SU-DHL-6 (cell line): ENCODE measurements at regions not wholly inside any gene's neighbourhood (a gene's known extent, or its start where the extent isn't known, plus 50 kb on each side); places are given as distances from the start of the nearest gene placed in this dataset.
"Not testable (repeated sequence)": the region's sequence is repeated elsewhere in the genome, so short reads cannot be mapped to it uniquely, and the experiment has no call there.

Experiments
- H2AFZ ChIP-seq: fragments of 200-600 bp; sonication (generic); 2 replicates; pipeline ENCODE4 v1.6.1; 2014; ENCODE audit warnings: low read depth, mild to moderate bottlenecking, moderate library complexity, mixed read lengths, antibody characterized with exemption, low read length; ENCODE audit not compliant: severe bottlenecking
- H3F3A ChIP-seq: fragments of 200-600 bp; shearing (Covaris generic); 2 replicates; pipeline ENCODE4 v1.6.0; 2016; ENCODE audit warnings: antibody characterized with exemption, mild to moderate bottlenecking; ENCODE audit not compliant: insufficient read depth
- H3K27ac ChIP-seq: fragments of 200-600 bp; sonication (generic); 2 replicates; pipeline ENCODE4 v1.5.1; 2016; ENCODE audit warnings: low read depth, mild to moderate bottlenecking, low read length, moderate library complexity, mixed read lengths
- H3K27me3 ChIP-seq: fragments of 200-600 bp; sonication (generic), shearing (Covaris generic); 2 replicates; pipeline ENCODE4 v1.6.0; 2014; ENCODE audit warnings: mild to moderate bottlenecking, low read length
- H3K36me3 ChIP-seq: fragments of 200-600 bp; sonication (generic); 2 replicates; pipeline ENCODE4 v1.6.1; 2014; ENCODE audit warnings: mild to moderate bottlenecking, low read length, mixed read lengths
- H3K4me2 ChIP-seq: fragments of 300-600, 200-600 bp; shearing (Covaris generic), sonication (generic); 2 replicates; pipeline ENCODE4 v1.6.0; 2014; ENCODE audit warnings: low read length, low read depth, mild to moderate bottlenecking; ENCODE audit not compliant: poor library complexity, severe bottlenecking
- H3K4me3 ChIP-seq: fragments of 200-600 bp; sonication (generic); 2 replicates; pipeline ENCODE4 v1.5.1; 2014; ENCODE audit warnings: antibody characterized with exemption, low read length, mild to moderate bottlenecking, mixed read lengths; ENCODE audit not compliant: insufficient read depth, poor library complexity, severe bottlenecking
- H3K79me2 ChIP-seq: fragments of 200-600 bp; sonication (generic); 2 replicates; pipeline ENCODE4 v1.6.1; 2014; ENCODE audit warnings: mild to moderate bottlenecking, low read length, moderate library complexity; ENCODE audit not compliant: insufficient read depth
- H3K9ac ChIP-seq: fragments of 200-600 bp; sonication (generic); 2 replicates; pipeline ENCODE4 v1.7.0; 2014; ENCODE audit warnings: mild to moderate bottlenecking, low read length
- H3K9me2 ChIP-seq: fragments of 200-600 bp; sonication (generic); replicated peaks from 2 replicates; pipeline ENCODE4 v1.6.1; 2014; ENCODE audit warnings: low read length; ENCODE audit not compliant: insufficient read depth
- H3K9me3 ChIP-seq: fragments of 200-600 bp; sonication (generic); 2 replicates; pipeline ENCODE4 v1.6.1; 2014; ENCODE audit warnings: low read length, mixed read lengths; ENCODE audit not compliant: insufficient read depth
- H4K20me1 ChIP-seq: fragments of 200-600 bp; sonication (generic); 2 replicates; pipeline ENCODE4 v1.6.1; 2014; ENCODE audit warnings: low read depth, mild to moderate bottlenecking, antibody characterized with exemption, low read length, moderate library complexity, mixed read lengths
- EZH2phosphoT487 ChIP-seq: fragments of 200-600 bp; sonication (generic), shearing (Covaris generic); conservative IDR thresholded peaks from 2 replicates; pipeline ENCODE4 v1.6.1; 2018; ENCODE audit warnings: mild to moderate bottlenecking, antibody characterized with exemption, low read length, moderate library complexity, mixed read lengths
- TF ChIP-seq, protein P1 (sequence below): fragments of 200-600 bp; sonication (generic); IDR thresholded peaks from one replicate; pipeline ENCODE4 v1.5.1; 2017; ENCODE audit warnings: antibody characterized with exemption, mild to moderate bottlenecking, low read length, moderate library complexity; ENCODE audit not compliant: insufficient read depth, poor library complexity, severe bottlenecking

DNA sequence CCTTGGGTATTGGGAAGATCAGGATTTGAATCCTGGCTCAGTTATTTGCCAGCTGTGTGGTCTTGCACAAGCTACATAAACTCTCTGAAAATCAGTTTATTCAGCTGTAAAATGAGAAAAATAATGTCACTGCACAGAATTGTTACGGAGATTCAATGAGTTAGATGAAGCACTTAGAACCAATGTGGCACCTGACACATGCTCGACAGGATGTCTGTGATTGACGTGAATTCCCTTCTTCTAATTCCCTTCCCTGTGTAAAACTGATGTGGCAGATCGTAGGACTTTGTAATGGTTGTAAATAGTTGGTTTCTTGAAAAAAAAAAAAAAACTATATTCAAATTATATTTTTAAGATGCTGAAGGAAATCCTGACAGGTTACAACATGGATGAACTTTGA, 249.9 kb upstream of the MKLN1 start:
- H3K9me2 ChIP-seq: no peaks in the 10 kb centered on the region
- no peaks in the 10 kb centered on the region for H3K27me3 ChIP-seq
- H3K9ac ChIP-seq: no peak overlapping the region
- no peak for TF ChIP-seq EZH2phosphoT487
- TF ChIP-seq, protein P1, sequence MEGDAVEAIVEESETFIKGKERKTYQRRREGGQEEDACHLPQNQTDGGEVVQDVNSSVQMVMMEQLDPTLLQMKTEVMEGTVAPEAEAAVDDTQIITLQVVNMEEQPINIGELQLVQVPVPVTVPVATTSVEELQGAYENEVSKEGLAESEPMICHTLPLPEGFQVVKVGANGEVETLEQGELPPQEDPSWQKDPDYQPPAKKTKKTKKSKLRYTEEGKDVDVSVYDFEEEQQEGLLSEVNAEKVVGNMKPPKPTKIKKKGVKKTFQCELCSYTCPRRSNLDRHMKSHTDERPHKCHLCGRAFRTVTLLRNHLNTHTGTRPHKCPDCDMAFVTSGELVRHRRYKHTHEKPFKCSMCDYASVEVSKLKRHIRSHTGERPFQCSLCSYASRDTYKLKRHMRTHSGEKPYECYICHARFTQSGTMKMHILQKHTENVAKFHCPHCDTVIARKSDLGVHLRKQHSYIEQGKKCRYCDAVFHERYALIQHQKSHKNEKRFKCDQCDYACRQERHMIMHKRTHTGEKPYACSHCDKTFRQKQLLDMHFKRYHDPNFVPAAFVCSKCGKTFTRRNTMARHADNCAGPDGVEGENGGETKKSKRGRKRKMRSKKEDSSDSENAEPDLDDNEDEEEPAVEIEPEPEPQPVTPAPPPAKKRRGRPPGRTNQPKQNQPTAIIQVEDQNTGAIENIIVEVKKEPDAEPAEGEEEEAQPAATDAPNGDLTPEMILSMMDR: no peak
- H3F3A ChIP-seq: peaks cover 4% of the 10 kb centered on the region
- peaks cover 47% of the 10 kb centered on the region; the same call in 1 of the 2 replicates for H3K79me2 ChIP-seq
- no peaks in the 10 kb centered on the region for H3K9me3 ChIP-seq
- no peaks in the 10 kb centered on the region for H4K20me1 ChIP-seq
- H3K4me3 ChIP-seq: no peak overlapping the region
- no peak overlapping the region for H2AFZ ChIP-seq
- H3K4me2 ChIP-seq: no peak overlapping the region
- H3K27ac ChIP-seq: no peak overlapping the region
- H3K36me3 ChIP-seq: peaks cover 2% of the 10 kb centered on the region; the same call in 1 of the 2 replicates

DNA sequence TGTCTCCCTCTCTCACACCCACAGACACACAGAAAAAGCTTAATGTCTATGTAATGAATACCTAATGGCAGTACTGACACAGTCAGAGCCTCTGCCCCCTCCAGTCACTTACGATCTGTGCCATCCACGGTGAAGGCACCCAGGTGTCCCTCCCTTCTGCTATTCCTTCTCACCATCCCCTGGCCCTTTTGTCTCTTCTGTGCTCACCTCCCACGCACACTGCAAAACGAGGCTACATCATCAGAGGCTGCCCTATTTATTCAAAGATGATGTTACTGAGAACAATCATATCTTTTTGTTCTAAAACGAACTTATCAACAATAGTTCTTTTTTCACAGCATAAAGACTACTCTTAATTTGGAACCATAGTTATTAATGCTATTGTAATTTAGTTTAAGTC, 246.9 kb upstream of the MKLN1 start:
- Histone ChIP-seq H3K4me2 (no peak overlapping the region), H3K4me3 (no peak overlapping the region), H4K20me1 (no peaks in the 10 kb centered on the region), H3K36me3 (no peaks in the 10 kb centered on the region), H3F3A (no peaks in the 10 kb centered on the region), H2AFZ (no peak overlapping the region), H3K9me3 (no peaks in the 10 kb centered on the region), H3K9ac (no peak overlapping the region), H3K27ac (no peak overlapping the region), H3K79me2 (peaks cover 66% of the 10 kb centered on the region), H3K27me3 (no peaks in the 10 kb centered on the region), H3K9me2 (no peaks in the 10 kb centered on the region)
- no peak for TF ChIP-seq EZH2phosphoT487

DNA sequence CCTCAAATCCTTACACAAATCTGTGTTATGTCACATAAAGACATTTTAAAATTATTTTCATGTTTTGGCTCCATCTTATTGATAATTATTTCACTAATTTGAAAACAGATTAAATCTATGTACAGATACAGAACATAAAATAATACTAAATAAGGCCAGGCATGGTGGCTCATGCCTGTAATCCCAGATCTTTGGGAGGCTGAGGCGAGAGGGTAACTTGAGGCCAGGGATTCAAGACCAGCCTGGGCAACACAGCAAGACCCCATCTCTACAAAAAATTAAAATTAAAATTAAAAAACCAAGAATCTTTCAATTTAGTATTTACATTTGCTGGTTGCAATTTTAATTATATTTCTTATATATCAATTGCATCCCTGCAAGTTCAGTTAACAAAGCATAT, 246.4 kb upstream of the MKLN1 start:
- Histone ChIP-seq H3K4me3 (no peak overlapping the region), H3K9me3 (no peaks in the 10 kb centered on the region), H3K9me2 (no peaks in the 10 kb centered on the region), H3F3A (no peaks in the 10 kb centered on the region), H3K27ac (no peak overlapping the region), H3K36me3 (no peaks in the 10 kb centered on the region), H3K9ac (no peak overlapping the region), H3K27me3 (no peaks in the 10 kb centered on the region), H3K79me2 (peaks cover 60% of the 10 kb centered on the region), H3K4me2 (no peak overlapping the region), H4K20me1 (no peaks in the 10 kb centered on the region), H2AFZ (no peak overlapping the region)
- TF ChIP-seq, protein P1: no peak
- no peak for TF ChIP-seq EZH2phosphoT487

DNA sequence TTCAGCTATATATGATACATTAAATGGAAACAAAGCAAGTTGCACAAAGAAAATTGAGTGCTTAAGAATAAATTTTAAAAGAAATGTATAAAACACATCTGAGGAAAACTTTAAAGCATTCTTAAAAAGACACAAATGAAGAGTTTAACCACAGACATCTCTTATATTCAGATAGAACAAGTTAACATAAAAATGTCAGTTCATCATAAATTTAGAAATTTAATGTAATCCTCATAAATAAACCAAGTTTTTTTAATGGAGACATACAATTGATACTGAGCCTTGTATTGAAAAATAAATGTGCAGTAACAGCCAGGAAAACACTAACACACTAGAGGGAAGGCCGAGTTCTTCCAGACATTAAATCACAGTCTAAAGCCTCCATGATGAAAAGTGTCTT, 243.9 kb upstream of the MKLN1 start:
- Histone ChIP-seq H3K79me2 (peaks cover 72% of the 10 kb centered on the region), H3K9me3 (no peaks in the 10 kb centered on the region), H3F3A (no peaks in the 10 kb centered on the region), H3K9ac (no peak overlapping the region), H3K27me3 (no peaks in the 10 kb centered on the region), H3K4me3 (no peak overlapping the region), H3K27ac (no peak overlapping the region), H3K36me3 (no peaks in the 10 kb centered on the region), H3K4me2 (no peak overlapping the region), H2AFZ (no peak overlapping the region), H3K9me2 (no peaks in the 10 kb centered on the region), H4K20me1 (no peaks in the 10 kb centered on the region)
- TF ChIP-seq, protein P1: no peak
- TF ChIP-seq EZH2phosphoT487: no peak

DNA sequence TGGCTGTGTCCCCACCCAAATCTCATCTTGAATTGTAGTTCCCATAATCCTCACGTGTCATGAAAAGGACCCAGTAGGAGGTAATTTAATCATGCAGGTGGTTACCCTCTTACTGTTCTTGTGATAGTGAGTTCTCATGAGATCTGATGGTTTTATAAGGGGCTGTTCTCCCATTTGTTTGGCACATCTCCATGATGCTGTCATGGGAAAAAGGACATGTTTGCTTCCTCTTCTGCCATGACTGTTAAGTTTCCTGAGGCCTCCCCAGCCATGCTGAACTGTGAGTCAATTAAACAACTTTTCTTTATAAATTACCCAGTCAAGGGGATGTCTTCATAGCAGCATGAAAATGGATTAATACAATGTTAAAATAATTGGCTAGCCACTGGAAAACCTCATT, 243.3 kb upstream of the MKLN1 start:
- H3K4me2 ChIP-seq, H3K9me3 ChIP-seq, H3K9me2 ChIP-seq, H3K36me3 ChIP-seq, H3K27ac ChIP-seq, H2AFZ ChIP-seq, H4K20me1 ChIP-seq, H3K27me3 ChIP-seq, H3K4me3 ChIP-seq, H3K9ac ChIP-seq, H3F3A ChIP-seq: not testable (repeated sequence)
- H3K79me2 ChIP-seq: peaks cover 76% of the 10 kb centered on the region
